ENCODE measurements at regions not wholly inside any gene's neighbourhood (a gene's known extent, or its start where the extent isn't known, plus 50 kb on each side); places are given as distances from the start of the nearest gene placed in this dataset.

- in situ Hi-C loops (cut with MboI; ENCODE audit: low pct_unique_long_range_greater_than_20kb, low sequenced_read_pairs): no loop called here
- no peak for DNase-seq
Observed at GRCh38 chr2:84293791-84294380, 165.2 kb downstream of the SUCLG1 start.

GRCh38 chr2:84292545-84292944 lies 166.5 kb downstream of the SUCLG1 start:
- DNase-seq: no peak
- in situ Hi-C loops (cut with MboI; ENCODE audit: low pct_unique_long_range_greater_than_20kb, low sequenced_read_pairs): no loop called here

DNA sequence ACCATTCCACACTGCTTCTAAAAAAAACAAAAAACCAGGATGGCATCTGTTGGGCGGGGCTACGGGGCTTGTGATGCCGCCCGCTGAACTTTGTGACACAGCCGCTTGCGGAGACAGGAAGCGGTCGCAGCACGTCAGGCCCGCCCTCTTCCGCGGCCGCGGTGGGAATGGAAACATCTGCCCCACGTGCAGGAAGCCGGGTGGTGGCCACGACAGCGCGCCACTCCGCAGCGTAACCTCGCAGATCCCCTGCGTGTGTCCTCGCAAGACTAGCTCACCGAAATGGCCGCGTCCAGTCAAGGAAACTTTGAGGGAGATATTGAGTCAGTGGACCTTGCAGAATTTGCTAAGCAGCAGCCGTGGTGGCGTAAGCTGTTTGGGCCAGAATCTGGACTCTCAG lies 168.5 kb downstream of the SUCLG1 start:
- in situ Hi-C loops (cut with MboI; ENCODE audit: low pct_unique_long_range_greater_than_20kb, low sequenced_read_pairs): no loop called here
- no peak for DNase-seq

- in situ Hi-C loops (cut with MboI; ENCODE audit: low pct_unique_long_range_greater_than_20kb, low sequenced_read_pairs): no loop called here
- DNase-seq: no peak
Observed at GRCh38 chr2:84288293-84288692, 170.8 kb downstream of the SUCLG1 start.

DNA sequence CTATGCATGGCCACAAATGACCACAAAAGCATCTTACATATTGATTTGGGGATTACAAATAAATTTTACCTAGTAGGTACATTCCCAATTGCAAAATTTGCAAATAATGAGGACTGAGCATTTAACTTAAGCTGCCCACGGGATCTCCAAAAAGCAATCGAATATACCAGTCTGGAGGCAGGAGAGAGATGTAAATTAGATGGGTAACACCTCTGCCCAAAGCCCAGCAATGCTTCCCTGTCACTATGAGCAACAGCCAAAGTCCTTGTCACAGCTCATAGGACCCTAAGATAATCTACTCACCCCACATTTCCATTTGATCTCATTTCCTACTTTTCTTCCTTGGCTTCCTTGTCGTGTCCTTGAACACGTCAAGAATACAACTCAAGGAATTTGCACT lies 172.2 kb downstream of the SUCLG1 start:
- in situ Hi-C loops (cut with MboI; ENCODE audit: low pct_unique_long_range_greater_than_20kb, low sequenced_read_pairs): no loop called here
- DNase-seq: no peak

DNA sequence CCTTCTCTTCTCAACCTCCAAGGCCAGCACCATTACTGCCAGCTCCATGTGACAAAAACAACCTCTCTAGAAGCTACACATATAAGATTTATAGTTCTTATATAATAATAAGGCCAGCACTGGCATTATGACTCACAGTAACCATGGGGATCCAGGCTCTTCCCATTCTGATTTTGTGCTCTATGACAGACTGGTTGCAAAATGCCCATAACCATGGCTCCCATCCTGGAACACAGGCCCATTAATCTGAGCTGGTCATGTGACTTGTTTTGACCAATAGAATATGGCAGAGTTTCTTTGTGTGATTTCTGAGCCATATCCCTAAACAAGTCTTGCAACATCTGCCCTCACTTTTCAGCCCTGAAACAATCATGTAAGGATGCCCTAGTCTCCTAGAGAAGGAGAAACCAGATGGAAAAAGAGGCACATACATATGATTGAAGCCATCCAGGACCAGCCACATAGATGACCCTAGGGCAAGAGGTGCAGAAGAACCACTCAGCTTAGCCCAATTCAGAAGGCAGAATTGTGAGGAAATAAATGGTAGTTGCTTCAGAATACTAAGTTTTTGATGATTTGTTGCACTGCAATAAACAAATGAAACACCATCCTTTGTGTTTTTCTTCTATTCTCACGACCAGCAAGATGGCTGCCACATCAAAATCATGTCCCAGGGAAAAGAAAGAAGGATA lies 173.9 kb downstream of the SUCLG1 start:
- DNase-seq: no peak
- in situ Hi-C loops (cut with MboI; ENCODE audit: low pct_unique_long_range_greater_than_20kb, low sequenced_read_pairs): no loop called here

DNA sequence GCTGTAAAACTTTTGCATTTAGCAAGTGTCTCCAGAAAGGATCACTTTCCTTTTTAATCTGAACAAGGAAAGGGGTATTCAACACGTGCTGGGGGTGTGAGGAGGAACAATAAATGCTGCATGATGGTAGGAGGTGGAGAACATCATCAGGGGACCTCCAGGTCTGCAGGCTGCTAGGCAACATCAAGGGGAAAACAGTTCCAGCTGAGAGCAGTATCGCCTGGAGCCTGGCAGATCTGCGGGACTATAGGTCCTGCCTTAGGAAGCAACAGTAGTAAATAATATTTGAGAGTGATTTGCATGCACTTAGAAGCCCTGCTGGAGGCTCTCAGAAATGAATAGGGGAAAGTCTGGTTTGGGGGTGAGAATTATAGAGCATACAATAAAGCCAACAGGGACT lies 175.6 kb downstream of the SUCLG1 start:
- in situ Hi-C loops (cut with MboI; ENCODE audit: low pct_unique_long_range_greater_than_20kb, low sequenced_read_pairs): no loop called here
- no peak for DNase-seq

DNA sequence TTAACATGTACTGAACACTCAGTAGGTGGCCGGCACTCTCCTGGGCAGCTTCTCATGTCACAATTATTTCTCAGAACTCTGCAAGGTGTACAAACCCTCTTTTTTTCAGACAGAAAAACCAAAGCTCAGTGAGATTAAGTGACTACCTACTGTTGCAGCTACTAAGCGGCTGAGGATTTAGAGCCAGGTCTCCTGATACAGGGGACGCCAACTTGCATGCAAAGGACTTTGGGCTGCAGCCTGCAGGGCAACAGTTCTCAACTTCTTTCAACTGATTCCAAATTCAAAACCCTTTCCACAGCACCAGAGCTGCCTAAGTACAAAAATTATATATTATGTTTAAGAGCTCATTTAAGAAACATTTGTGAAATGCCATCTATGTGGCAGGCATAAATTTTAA lies 177.6 kb downstream of the SUCLG1 start:
- no peak for DNase-seq
- in situ Hi-C loops (cut with MboI; ENCODE audit: low pct_unique_long_range_greater_than_20kb, low sequenced_read_pairs): no loop called here

DNA sequence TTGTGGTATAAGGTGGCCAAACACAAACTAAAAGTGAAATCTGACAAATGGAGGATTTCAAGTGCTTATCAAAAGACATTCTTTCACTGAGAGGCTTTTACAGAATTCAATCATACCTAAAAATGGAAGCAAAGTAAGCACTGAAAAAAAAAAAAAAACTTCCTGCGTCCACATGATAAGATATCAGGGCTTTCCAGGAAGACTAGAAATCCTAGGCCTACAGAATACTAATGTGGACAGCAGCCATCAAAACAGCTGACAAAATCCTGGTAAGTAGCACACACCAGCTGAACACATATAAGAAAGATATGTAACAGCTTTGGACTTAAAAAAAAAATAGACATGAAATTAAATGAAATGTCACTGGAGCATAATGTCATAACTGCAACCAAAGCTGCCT lies 178.2 kb downstream of the SUCLG1 start:
- in situ Hi-C loops (cut with MboI; ENCODE audit: low pct_unique_long_range_greater_than_20kb, low sequenced_read_pairs): no loop called here
- no peak for DNase-seq

GRCh38 chr2:84278386-84278785 lies 180.7 kb downstream of the SUCLG1 start:
- in situ Hi-C loops (cut with MboI; ENCODE audit: low pct_unique_long_range_greater_than_20kb, low sequenced_read_pairs): no loop called here
- no peak for DNase-seq

DNA sequence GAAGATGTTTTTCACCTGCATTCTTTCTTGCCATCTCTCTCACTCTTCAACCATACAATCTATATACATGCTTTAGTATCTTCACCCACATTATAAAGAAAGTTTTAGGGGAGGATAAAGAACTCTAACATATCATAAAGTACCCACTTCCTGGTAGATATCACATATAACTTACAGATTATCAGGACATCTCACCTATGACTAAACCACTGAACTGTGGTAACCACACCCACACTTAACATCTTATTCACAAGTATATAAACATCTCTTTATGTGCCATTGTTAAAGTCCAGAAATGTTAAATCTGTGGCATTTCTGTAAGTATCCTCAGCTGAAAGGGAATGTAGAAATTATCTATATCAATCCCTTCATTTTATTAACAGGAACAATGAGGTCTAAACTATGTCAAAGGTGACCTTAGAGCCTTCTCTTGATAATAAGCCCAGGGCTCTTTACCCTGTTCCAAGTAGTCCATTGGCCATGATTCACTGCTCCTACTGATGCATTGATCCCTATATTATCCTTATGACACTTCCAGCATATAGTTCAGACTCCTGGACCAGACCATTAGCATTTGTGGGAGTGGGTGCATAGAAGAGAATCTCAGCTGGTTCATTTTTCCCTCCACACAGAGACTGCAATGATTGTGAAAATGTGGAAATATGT lies 182.4 kb downstream of the SUCLG1 start:
- in situ Hi-C loops (cut with MboI; ENCODE audit: low pct_unique_long_range_greater_than_20kb, low sequenced_read_pairs): no loop called here
- DNase-seq: no peak

GRCh38 chr2:84273406-84273805 lies 185.7 kb downstream of the SUCLG1 start:
- in situ Hi-C loops (cut with MboI; ENCODE audit: low pct_unique_long_range_greater_than_20kb, low sequenced_read_pairs): no loop called here
- peak; percentile 2 for DNase-seq

DNA sequence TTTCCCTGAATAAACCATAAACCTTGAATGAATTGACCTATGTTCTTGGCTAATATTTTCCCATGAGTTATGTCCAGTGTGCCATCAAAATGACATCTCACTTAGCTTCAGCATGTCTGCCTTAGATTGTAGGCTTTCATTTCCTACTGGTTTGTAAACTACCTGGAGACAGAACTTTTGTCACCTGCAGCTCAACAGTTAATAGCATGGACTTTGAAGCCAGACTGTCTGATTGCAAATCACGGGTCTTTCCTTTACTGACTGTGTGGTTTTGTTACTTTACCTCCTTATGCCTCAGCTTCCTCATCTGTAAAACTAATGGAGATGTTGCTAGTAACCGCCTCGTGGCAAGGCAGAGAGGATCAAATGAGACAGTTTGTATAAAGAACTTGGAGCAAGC lies 187.1 kb downstream of the SUCLG1 start:
- in situ Hi-C loops (cut with MboI; ENCODE audit: low pct_unique_long_range_greater_than_20kb, low sequenced_read_pairs): no loop called here
- no peak for DNase-seq

GRCh38 chr2:84257831-84258230 lies 201.2 kb downstream of the SUCLG1 start:
- no peak for DNase-seq
- in situ Hi-C loops (cut with MboI; ENCODE audit: low pct_unique_long_range_greater_than_20kb, low sequenced_read_pairs): no loop called here

DNA sequence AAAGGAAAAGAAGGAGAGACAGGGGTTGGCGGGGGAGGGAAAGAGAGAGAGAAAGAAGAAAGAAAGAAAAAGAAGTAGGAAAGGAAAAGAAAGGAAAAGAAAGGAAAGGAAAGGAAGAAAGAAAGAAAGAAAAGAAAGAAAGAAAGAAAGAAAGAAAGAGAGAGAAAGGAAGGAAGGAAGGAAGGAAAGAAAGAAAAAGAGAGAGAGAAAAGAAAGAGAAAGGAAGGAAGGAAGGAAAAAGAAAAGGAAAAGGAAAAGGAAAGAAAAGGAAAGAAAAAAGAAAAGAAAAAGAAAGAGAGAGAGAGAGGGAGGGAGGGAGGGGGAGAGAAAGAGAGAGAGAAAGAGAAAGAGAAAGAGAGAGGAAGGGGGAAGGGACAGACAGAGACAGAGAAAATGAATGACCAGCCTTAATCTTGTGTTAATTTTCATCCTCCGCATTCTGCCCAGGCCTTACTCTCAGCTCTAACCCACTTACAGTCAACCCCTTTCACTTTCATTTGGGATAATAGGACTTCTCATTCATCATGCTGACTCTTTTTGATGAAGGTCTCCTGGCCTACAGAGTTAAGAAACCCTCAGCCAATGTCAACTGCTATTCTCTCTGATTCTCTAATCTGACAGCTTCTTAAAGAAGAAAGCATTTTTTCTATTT lies 207.3 kb downstream of the SUCLG1 start:
- in situ Hi-C loops (cut with MboI; ENCODE audit: low pct_unique_long_range_greater_than_20kb, low sequenced_read_pairs): no loop called here
- DNase-seq: no peak

DNA sequence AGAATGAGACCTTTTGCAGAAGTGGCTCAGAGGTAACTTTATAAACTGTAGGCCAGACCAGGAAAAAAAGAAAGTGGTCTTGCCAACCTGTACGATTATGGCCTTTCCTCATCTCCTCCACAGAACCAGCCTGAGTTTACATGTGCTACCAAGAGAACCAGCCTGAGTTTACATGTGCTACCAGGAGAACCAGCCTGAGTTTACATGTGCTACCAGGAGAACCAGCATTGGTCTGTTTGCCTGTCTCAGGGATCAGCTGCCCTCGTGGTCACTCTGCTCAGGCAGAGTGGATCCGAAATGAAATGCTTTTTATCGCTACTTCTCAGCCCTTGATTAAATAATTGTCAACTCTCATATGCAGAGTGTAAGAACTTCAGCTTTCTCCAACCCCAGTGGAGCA lies 209.9 kb downstream of the SUCLG1 start:
- in situ Hi-C loops (cut with MboI; ENCODE audit: low pct_unique_long_range_greater_than_20kb, low sequenced_read_pairs): no loop called here
- DNase-seq: no peak

DNA sequence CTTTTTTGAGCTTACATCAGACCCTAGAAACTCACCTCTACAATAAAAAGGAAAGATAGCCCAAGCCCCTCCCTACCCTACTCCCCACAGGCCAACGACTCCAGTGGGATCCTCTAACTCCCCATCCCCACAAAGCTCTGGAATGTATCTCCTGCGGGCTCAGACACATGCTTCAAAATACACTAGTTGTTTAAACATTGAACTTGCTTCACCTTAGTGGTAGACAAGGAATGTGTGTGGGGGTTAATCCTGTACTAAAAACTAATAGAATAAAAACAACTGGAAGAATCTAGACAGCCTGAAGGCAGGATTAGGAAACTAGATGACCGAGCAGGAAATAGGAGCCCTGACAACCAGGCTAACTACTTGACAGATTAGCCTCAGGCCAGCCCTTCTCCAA lies 211.5 kb downstream of the SUCLG1 start:
- DNase-seq: no peak
- in situ Hi-C loops (cut with MboI; ENCODE audit: low pct_unique_long_range_greater_than_20kb, low sequenced_read_pairs): no loop called here

DNA sequence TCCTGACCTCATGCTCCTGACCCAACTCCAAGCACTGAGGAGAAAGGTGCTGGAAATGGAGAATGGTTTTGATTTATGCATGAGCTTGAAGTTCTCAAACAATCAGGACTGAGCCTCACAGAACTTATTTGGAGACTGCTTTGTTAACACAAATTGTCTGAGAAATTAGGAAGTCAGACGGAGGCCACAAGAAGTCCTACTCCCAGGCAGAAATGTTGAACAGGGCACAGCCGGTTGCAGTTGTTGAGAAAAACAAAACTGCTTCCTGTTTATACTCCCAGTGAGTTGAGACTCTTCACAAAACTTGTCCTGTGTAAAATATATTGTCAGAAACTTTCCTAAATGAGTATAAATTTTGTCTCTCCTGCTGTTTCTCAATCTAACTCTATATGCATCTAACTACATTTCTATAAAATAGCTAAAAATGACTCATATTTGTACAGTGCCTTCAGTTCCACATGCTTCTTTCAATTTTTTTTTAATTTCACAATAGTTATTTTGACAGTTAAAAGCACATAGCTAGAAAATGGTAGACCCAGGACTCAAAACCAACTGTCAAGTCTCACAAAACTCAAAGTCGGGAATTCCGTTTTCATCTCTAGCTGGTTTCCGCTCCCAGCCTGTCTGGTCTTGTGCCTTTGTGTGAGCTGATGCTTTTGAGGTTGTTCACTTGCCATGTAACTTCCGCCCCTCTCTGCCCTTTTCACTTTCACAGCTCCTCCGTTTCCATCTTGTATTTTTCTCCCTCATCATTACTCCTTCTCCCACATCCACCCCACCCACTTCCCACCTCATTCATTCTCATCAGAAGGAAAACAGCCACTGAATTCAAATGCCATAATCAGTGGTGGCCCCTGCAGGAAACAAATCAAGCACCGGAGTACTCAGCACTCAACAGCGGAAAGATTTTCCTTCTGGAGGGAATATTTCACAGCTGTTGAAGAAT lies 215.0 kb downstream of the SUCLG1 start:
- no peak for DNase-seq
- in situ Hi-C loops (cut with MboI; ENCODE audit: low pct_unique_long_range_greater_than_20kb, low sequenced_read_pairs): no loop called here

- DNase-seq: no peak
- in situ Hi-C loops (cut with MboI; ENCODE audit: low pct_unique_long_range_greater_than_20kb, low sequenced_read_pairs): no loop called here
Observed at GRCh38 chr2:84238907-84239306, 220.2 kb downstream of the SUCLG1 start.
